Upper lobe of right lung (tissue), 1 donor: ENCODE measurements at regions not wholly inside any gene's neighbourhood (a gene's known extent, or its start where the extent isn't known, plus 50 kb on each side); places are given as distances from the start of the nearest gene placed in this dataset.

Experiments used
- ATAC-seq: fragments of 200-7000 bp; cut with Tn5 transposase; one replicate; pipeline ENCODE4 v1.9.1; 2020; ENCODE audit warnings: mild to moderate bottlenecking, moderate library complexity
- DNase-seq: peaks from one replicate; pipeline ENCODE4 v3.0.0-alpha.2; 2020
- H3K27ac ChIP-seq: fragments of 200-600 bp; one replicate; pipeline ENCODE4 v1.8.0; 2022
- H3K27me3 ChIP-seq: fragments of 200-600 bp; one replicate; pipeline ENCODE4 v1.8.0; 2022; ENCODE audit warnings: mild to moderate bottlenecking
- H3K36me3 ChIP-seq: fragments of 200-600 bp; one replicate; pipeline ENCODE4 v1.8.0; 2022
- H3K4me1 ChIP-seq: fragments of 200-600 bp; one replicate; pipeline ENCODE4 v1.8.0; 2022
- H3K4me3 ChIP-seq: fragments of 200-600 bp; one replicate; pipeline ENCODE4 v1.8.0; 2022; ENCODE audit warnings: mild to moderate bottlenecking
- H3K9me3 ChIP-seq: fragments of 200-600 bp; one replicate; pipeline ENCODE4 v1.8.0; 2022
- CTCF ChIP-seq: fragments of 200-600 bp; IDR thresholded peaks from one replicate; pipeline ENCODE4 v1.8.0; 2022; ENCODE audit warnings: antibody characterized with exemption
- intact Hi-C: fragments of 100-400 bp; cut with DNase I; formaldehyde crosslinking; loops from one replicate; pipeline ENCODE4 v1.11.0; 2022
- donor health status: DM: no; HTN: yes; CAD: no; lungs with severe emphysema.

DNA sequence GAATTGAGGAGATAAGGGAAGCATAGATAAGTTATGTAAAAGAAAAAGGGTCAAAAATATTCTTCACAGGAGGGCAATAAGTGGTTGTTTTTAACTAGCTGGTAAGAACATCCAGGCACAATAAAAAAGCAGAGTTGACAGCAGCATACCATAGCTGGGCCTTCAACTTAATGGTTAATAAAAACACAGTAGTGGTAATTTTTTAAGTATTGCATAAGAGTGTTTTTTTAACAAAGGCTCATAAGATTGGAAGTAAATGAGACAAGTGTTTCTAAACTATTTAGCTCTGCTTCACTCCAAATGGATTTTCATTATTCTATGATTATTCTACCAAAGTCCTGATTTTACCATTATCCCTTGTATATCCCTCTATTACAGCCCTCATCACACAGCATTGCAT lies 140.1 kb upstream of the TSPAN8 start:
- no peak for DNase-seq
- no peak for ATAC-seq
- intact Hi-C loops = no loop called here

GRCh38 chr12:71295953-71296352 lies 138.2 kb upstream of the TSPAN8 start:
- Histone ChIP-seq H3K9me3 (no peaks in the 10 kb centered on the region), H3K4me3 (no peak overlapping the region), H3K27ac (no peak overlapping the region), H3K36me3 (no peaks in the 10 kb centered on the region), H3K4me1 (no peaks in the 10 kb centered on the region), H3K27me3 (no peaks in the 10 kb centered on the region)
- intact Hi-C loops = no loop called here
- DNase-seq (no peak), ATAC-seq (no peak)
- no peak for TF ChIP-seq CTCF

More for the DNA sequence above, 140.1 kb upstream of the TSPAN8 start:
- no peaks in the 10 kb centered on the region for H3K9me3 ChIP-seq
- H3K27ac ChIP-seq = no peak overlapping the region
- H3K36me3 ChIP-seq = no peaks in the 10 kb centered on the region
- no peaks in the 10 kb centered on the region for H3K27me3 ChIP-seq
- no peak overlapping the region for H3K4me3 ChIP-seq
- H3K4me1 ChIP-seq = no peaks in the 10 kb centered on the region
- no peak for TF ChIP-seq CTCF

- Histone ChIP-seq H3K27ac (no peak overlapping the region), H3K36me3 (no peaks in the 10 kb centered on the region), H3K4me1 (no peaks in the 10 kb centered on the region), H3K4me3 (no peak overlapping the region), H3K27me3 (no peaks in the 10 kb centered on the region), H3K9me3 (no peaks in the 10 kb centered on the region)
- no peak for ATAC-seq
- intact Hi-C loops = no loop called here
- no peak for TF ChIP-seq CTCF
- DNase-seq = no peak
Measured at GRCh38 chr12:71291746-71292145, 133.9 kb upstream of the TSPAN8 start.

- intact Hi-C loops = no loop called here
- H3K36me3 ChIP-seq = no peaks in the 10 kb centered on the region
Measured at GRCh38 chr12:71283883-71284282, 126.1 kb upstream of the TSPAN8 start.

DNA sequence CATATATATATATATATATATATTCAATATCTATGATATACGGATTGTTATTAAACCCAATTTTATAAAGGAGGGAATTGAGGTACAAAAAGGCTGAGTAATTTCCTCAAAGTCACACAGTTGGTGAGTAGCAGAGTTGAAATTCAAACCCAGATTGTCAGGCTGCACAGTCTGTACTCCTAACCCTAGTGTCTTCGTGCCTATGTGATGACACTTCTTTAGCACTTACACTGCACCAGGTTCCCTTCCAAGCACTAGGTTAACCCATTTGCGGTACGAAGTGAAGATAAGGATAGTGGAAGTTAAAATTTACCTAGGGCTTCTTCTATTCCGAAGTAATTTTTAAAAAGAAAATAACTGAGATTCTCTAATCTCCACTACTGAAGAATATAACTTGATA lies 125.1 kb upstream of the TSPAN8 start:
- H3K4me1 ChIP-seq = no peaks in the 10 kb centered on the region
- no peak overlapping the region for H3K4me3 ChIP-seq
- H3K27ac ChIP-seq = no peak overlapping the region
- no peaks in the 10 kb centered on the region for H3K27me3 ChIP-seq
- no peak for ATAC-seq
- H3K36me3 ChIP-seq = no peaks in the 10 kb centered on the region
- H3K9me3 ChIP-seq = no peaks in the 10 kb centered on the region
- TF ChIP-seq CTCF = no peak
- intact Hi-C loops = no loop called here
- DNase-seq = no peak

More at GRCh38 chr12:71283883-71284282, 126.1 kb upstream of the TSPAN8 start:
- H3K9me3 ChIP-seq = no peaks in the 10 kb centered on the region
- DNase-seq (no peak), ATAC-seq (no peak)
- no peaks in the 10 kb centered on the region for H3K27me3 ChIP-seq
- TF ChIP-seq CTCF = no peak
- H3K27ac ChIP-seq = no peak overlapping the region
- H3K4me1 ChIP-seq = no peaks in the 10 kb centered on the region
- no peak overlapping the region for H3K4me3 ChIP-seq

DNA sequence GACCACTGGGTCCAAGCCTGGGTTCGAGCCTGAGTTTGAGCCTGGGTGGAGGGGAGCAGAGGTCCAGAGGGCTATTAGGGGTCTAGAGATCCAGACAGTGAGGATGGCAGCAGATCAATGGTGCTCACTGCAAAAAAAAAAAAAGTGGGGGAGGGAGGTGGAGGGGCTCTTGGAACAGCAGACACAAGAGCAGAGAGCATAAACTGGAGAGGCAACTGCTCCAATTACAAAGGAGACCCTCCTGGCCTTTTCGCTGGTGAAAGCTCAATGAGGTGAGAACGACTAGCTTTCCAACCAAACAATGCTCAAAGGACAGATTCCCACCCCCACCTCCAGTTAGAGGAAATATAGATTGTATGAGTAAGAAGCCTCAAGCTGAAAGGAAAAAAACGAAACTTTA lies 124.2 kb upstream of the TSPAN8 start:
- DNase-seq (no peak), ATAC-seq (no peak)
- Histone ChIP-seq H3K4me1 (no peaks in the 10 kb centered on the region), H3K27ac (no peak overlapping the region), H3K27me3 (no peaks in the 10 kb centered on the region), H3K4me3 (no peak overlapping the region), H3K9me3 (no peaks in the 10 kb centered on the region), H3K36me3 (no peaks in the 10 kb centered on the region)
- no peak for TF ChIP-seq CTCF
- intact Hi-C loops = no loop called here
